Neuronal stem cell (in vitro differentiated cells): ENCODE measurements at regions not wholly inside any gene's neighbourhood (a gene's known extent, or its start where the extent isn't known, plus 50 kb on each side); places are given as distances from the start of the nearest gene placed in this dataset.
A peak's percentile ranks its signal among the peaks of the same experiment; 100 is the strongest.

Experiments
- DNase-seq: peaks from one replicate; pipeline ENCODE4 v3.0.0-alpha.2; 2013; ENCODE audit warnings: low spot score
- H2AFZ ChIP-seq: one replicate; pipeline ENCODE4 v1.6.1; 2013; ENCODE audit warnings: mild to moderate bottlenecking, low read length, inconsistent platforms
- H2AK5ac ChIP-seq: 2 replicates; pipeline ENCODE4 v1.6.1; 2013; ENCODE audit warnings: low read depth, mild to moderate bottlenecking, inconsistent platforms, low read length, moderate library complexity, mixed read lengths
- H2BK120ac ChIP-seq: 2 replicates; pipeline ENCODE4 v1.6.1; 2013; ENCODE audit warnings: low read depth, mild to moderate bottlenecking, inconsistent platforms, low read length, moderate library complexity, mixed read lengths
- H2BK12ac ChIP-seq: one replicate; pipeline ENCODE4 v1.6.1; 2013; ENCODE audit warnings: low read length, inconsistent platforms
- H2BK15ac ChIP-seq: 2 replicates; pipeline ENCODE4 v1.6.1; 2013; ENCODE audit warnings: mild to moderate bottlenecking, low read length, inconsistent platforms, mixed read lengths
- H2BK5ac ChIP-seq: one replicate; pipeline ENCODE4 v1.6.1; 2013; ENCODE audit warnings: inconsistent platforms, mild to moderate bottlenecking, low read length, moderate library complexity
- H3K14ac ChIP-seq: one replicate; pipeline ENCODE4 v1.6.1; 2013; ENCODE audit warnings: low read length, inconsistent platforms
- H3K18ac ChIP-seq: 2 replicates; pipeline ENCODE4 v1.6.1; 2013; ENCODE audit warnings: low read length, inconsistent platforms
- H3K23ac ChIP-seq: 2 replicates; pipeline ENCODE4 v1.6.1; 2013; ENCODE audit warnings: low read depth, mild to moderate bottlenecking, mixed read lengths, low read length, inconsistent platforms; ENCODE audit not compliant: poor library complexity
- H3K27ac ChIP-seq: replicated peaks from 3 replicates; pipeline ENCODE4 v1.5.1; 2013; ENCODE audit warnings: low read length, inconsistent platforms
- H3K27me3 ChIP-seq, 3 experiments: 2 replicates each; pipeline ENCODE4 v1.6.1; 2013; ENCODE audit warnings: low read length in 3 of 3, mild to moderate bottlenecking in 2 of 3, inconsistent platforms in 1 of 3, low read depth in 1 of 3, mixed read lengths in 1 of 3, moderate library complexity in 1 of 3; ENCODE audit not compliant: control insufficient read depth in 3 of 3, insufficient read depth in 3 of 3
- H3K36me3 ChIP-seq, 2 donors: replicated peaks in 1 of 2; 2 replicates each; pipeline ENCODE4 v1.6.1; 2013; ENCODE audit warnings: low read length in 2 of 2; ENCODE audit not compliant: control insufficient read depth in 2 of 2, insufficient read depth in 2 of 2
- H3K4ac ChIP-seq: 2 replicates; pipeline ENCODE4 v1.6.1; 2013; ENCODE audit warnings: inconsistent platforms, mild to moderate bottlenecking, low read length, moderate library complexity
- H3K4me1 ChIP-seq, 2 donors: 1 replicate in 1 of 2; 2 replicates in 1 of 2; pipeline ENCODE4 v1.6.1; 2013; ENCODE audit warnings: low read length in 2 of 2, low read depth in 1 of 2; ENCODE audit not compliant: control insufficient read depth in 2 of 2, insufficient read depth in 1 of 2
- H3K4me2 ChIP-seq: one replicate; pipeline ENCODE4 v1.6.1; 2013; ENCODE audit warnings: mild to moderate bottlenecking, low read length, inconsistent platforms; ENCODE audit not compliant: insufficient read depth, poor library complexity, severe bottlenecking
- H3K4me3 ChIP-seq, 2 donors: 2 replicates each; pipeline ENCODE4 v1.5.1; 2013; ENCODE audit warnings: low read length in 2 of 2, mild to moderate bottlenecking in 2 of 2, inconsistent platforms in 1 of 2, moderate library complexity in 1 of 2
- H3K79me1 ChIP-seq: one replicate; pipeline ENCODE4 v1.6.1; 2013; ENCODE audit warnings: low read depth, mild to moderate bottlenecking, inconsistent platforms, low read length, moderate library complexity
- H3K9ac ChIP-seq: one replicate; pipeline ENCODE4 v1.6.1; 2013; ENCODE audit warnings: mild to moderate bottlenecking, low read depth, low read length, inconsistent platforms; ENCODE audit not compliant: poor library complexity
- H3K9me3 ChIP-seq, 2 donors: replicated peaks in 1 of 2; 2 replicates each; pipeline versions ENCODE3 to v1.6.1; 2013; ENCODE audit warnings: low read length in 2 of 2, mild to moderate bottlenecking in 2 of 2, inconsistent platforms in 1 of 2, low read depth in 1 of 2, mixed read lengths in 1 of 2, moderate library complexity in 1 of 2; ENCODE audit not compliant: control insufficient read depth in 2 of 2, insufficient read depth in 1 of 2
- H4K8ac ChIP-seq: one replicate; pipeline ENCODE4 v1.6.1; 2013; ENCODE audit warnings: low read depth, mild to moderate bottlenecking, inconsistent platforms, low read length, moderate library complexity
- H4K91ac ChIP-seq: one replicate; pipeline ENCODE4 v1.6.1; 2013; ENCODE audit warnings: low read length, low read depth, mild to moderate bottlenecking, inconsistent platforms; ENCODE audit not compliant: poor library complexity
- WGBS, 2 donors: extraction: QIAGEN DNeasy Blood & Tissue Kit; methylation state at CpG; one replicate each; pipeline ENCODE4 v1.1.7; 2013; ENCODE audit warnings: missing lambda C conversion rate in 2 of 2, mixed read lengths in 1 of 2; ENCODE audit not compliant: insufficient read length in 2 of 2, insufficient replicate concordance in 1 of 2; ENCODE audit errors: extremely low coverage in 2 of 2; 5-methylcytosine and 5-hydroxymethylcytosine counted together

GRCh38 chr1:112061901-112062320 lies 72.4 kb upstream of the KCND3 start:
- no peak overlapping the region for H2BK5ac ChIP-seq
- H3K27me3 ChIP-seq = no peaks in the 10 kb centered on the region
- no peak overlapping the region for H3K4ac ChIP-seq
- no peaks in the 10 kb centered on the region for H3K79me1 ChIP-seq
- H3K4me3 ChIP-seq = peak overlapping the region in 1 of 2 donors; percentile 20
- no peak overlapping the region for H2BK15ac ChIP-seq
- H4K91ac ChIP-seq = no peak overlapping the region
- no CpG with 5 or more reads among the region's 4 CpGs for WGBS, 2 donors
- peaks cover 0 to 5% of the 10 kb centered on the region in 2 donors for H3K9me3 ChIP-seq
- no peak overlapping the region for H3K4me2 ChIP-seq
- H3K4me1 ChIP-seq = peaks cover 0 to 4% of the 10 kb centered on the region in 2 donors
- H2BK12ac ChIP-seq = no peak overlapping the region
- no peak for DNase-seq
- peak overlapping the region; percentile 55 for H3K18ac ChIP-seq
- no peak overlapping the region for H2BK120ac ChIP-seq
- H2AK5ac ChIP-seq = no peak overlapping the region
- H4K8ac ChIP-seq = no peak overlapping the region
- no peak overlapping the region for H3K23ac ChIP-seq
- no peak overlapping the region for H3K14ac ChIP-seq
- no peak overlapping the region for H3K27ac ChIP-seq
- peak overlapping the region; percentile 53 for H3K9ac ChIP-seq
- H3K36me3 ChIP-seq = no peaks in the 10 kb centered on the region
- H2AFZ ChIP-seq = no peak overlapping the region

GRCh38 chr1:112063781-112064728 lies 74.6 kb upstream of the KCND3 start:
- H3K27ac ChIP-seq = no peak overlapping the region
- WGBS, 2 donors = no CpG with 5 or more reads among the region's 12 CpGs

GRCh38 chr1:112067989-112068388 lies 78.5 kb upstream of the KCND3 start:
- Histone ChIP-seq H2BK120ac (no peak overlapping the region), H3K4me1 (peaks cover 0 to 4% of the 10 kb centered on the region in 2 donors), H2BK5ac (no peak overlapping the region), H3K4ac (no peak overlapping the region), H3K79me1 (no peaks in the 10 kb centered on the region), H2BK12ac (no peak overlapping the region), H3K23ac (no peak overlapping the region), H3K9ac (no peak overlapping the region), H4K91ac (no peak overlapping the region), H3K4me3 (no peak overlapping the region), H2AFZ (no peak overlapping the region), H2AK5ac (no peak overlapping the region), H3K27ac (no peak overlapping the region), H2BK15ac (no peak overlapping the region), H4K8ac (no peak overlapping the region), H3K14ac (no peak overlapping the region), H3K18ac (no peak overlapping the region), H3K4me2 (no peak overlapping the region), H3K36me3 (no peaks in the 10 kb centered on the region), H3K27me3 (no peaks in the 10 kb centered on the region), H3K9me3 (peaks cover 0 to 2% of the 10 kb centered on the region in 2 donors)
- WGBS, 2 donors = no CpG with 5 or more reads among the region's 1 CpG
- no peak for DNase-seq

More at GRCh38 chr1:112063781-112064728, 74.6 kb upstream of the KCND3 start:
- Histone ChIP-seq H4K91ac (no peak overlapping the region), H2AK5ac (no peak overlapping the region), H3K9me3 (peaks cover 0 to 5% of the 10 kb centered on the region in 2 donors), H3K14ac (no peak overlapping the region), H3K9ac (peak overlapping the region; percentile 70), H2BK12ac (no peak overlapping the region), H3K4me1 (peaks cover 0 to 4% of the 10 kb centered on the region in 2 donors), H4K8ac (no peak overlapping the region), H3K23ac (no peak overlapping the region), H2BK5ac (no peak overlapping the region), H2BK120ac (no peak overlapping the region), H3K4me3 (no peak overlapping the region), H3K36me3 (no peaks in the 10 kb centered on the region), H3K4me2 (no peak overlapping the region), H3K27me3 (no peaks in the 10 kb centered on the region), H2AFZ (no peak overlapping the region), H3K4ac (no peak overlapping the region), H3K79me1 (no peaks in the 10 kb centered on the region), H2BK15ac (no peak overlapping the region), H3K18ac (no peak overlapping the region)
- no peak for DNase-seq

- no peak overlapping the region for H3K14ac ChIP-seq
- no peak overlapping the region for H2BK12ac ChIP-seq
- H3K27ac ChIP-seq = no peak overlapping the region
- no peaks in the 10 kb centered on the region for H3K4me1 ChIP-seq
- H4K91ac ChIP-seq = no peak overlapping the region
- no peak overlapping the region for H3K9ac ChIP-seq
- no peak overlapping the region for H3K4me3 ChIP-seq
- no peak overlapping the region for H2BK120ac ChIP-seq
- H3K4ac ChIP-seq = no peak overlapping the region
- H3K27me3 ChIP-seq = no peaks in the 10 kb centered on the region
- WGBS, 2 donors = no CpG with 5 or more reads among the region's 2 CpGs
- H4K8ac ChIP-seq = no peak overlapping the region
- H3K23ac ChIP-seq = no peak overlapping the region
- DNase-seq = no peak
- H3K36me3 ChIP-seq = no peaks in the 10 kb centered on the region
- no peak overlapping the region for H2BK5ac ChIP-seq
- peaks cover 0 to 3% of the 10 kb centered on the region in 2 donors for H3K9me3 ChIP-seq
- no peaks in the 10 kb centered on the region for H3K79me1 ChIP-seq
- H2BK15ac ChIP-seq = no peak overlapping the region
- H2AFZ ChIP-seq = no peak overlapping the region
- no peak overlapping the region for H2AK5ac ChIP-seq
- no peak overlapping the region for H3K4me2 ChIP-seq
- H3K18ac ChIP-seq = no peak overlapping the region
Measured at GRCh38 chr1:112070677-112071076, 81.2 kb upstream of the KCND3 start.
